Lower leg skin (tissue), 3 donors: ENCODE measurements at regions not wholly inside any gene's neighbourhood (a gene's known extent, or its start where the extent isn't known, plus 50 kb on each side); places are given as distances from the start of the nearest gene placed in this dataset.

Source experiments
- POLR2A ChIP-seq, 2 donors: fragments of 450-650 bp; IDR thresholded peaks; one replicate each; pipeline ENCODE4 v1.6.1; 2016 to 2017; ENCODE audit warnings: antibody characterized with exemption in 2 of 2, mild to moderate bottlenecking in 1 of 2, moderate library complexity in 1 of 2
- TF ChIP-seq, protein P1 (sequence below), 3 donors: fragments of 450-650 bp; IDR thresholded peaks; one replicate each; pipeline ENCODE4 v1.5.1; 2016; ENCODE audit warnings: antibody characterized with exemption in 3 of 3, mild to moderate bottlenecking in 3 of 3, moderate library complexity in 2 of 3

DNA sequence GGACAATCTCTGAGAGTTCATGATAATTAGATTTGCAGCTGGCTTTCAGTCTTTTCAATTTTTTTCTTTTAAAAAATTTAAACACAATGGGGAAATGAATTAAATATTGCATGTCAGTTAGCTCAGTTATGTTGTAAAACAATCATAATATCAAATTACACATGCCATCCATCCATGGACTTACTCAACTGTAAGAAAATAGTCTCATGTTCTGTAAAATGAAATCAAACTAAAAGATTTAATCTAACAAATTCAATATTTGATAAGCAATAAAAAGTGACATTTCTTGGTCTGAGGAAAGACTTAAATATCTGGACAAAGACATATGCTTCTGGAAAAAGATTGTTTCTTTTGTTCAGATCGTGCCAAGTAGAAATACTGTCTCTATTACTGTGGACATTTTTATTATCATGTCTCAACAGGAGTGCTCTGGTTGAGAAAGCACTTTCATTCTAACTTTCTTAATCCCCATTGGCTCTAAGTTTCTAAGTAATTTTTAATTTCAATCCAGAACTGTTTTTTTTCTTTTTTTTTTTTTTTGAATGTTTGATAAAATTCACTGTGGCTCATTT lies 179.2 kb upstream of the FAM3C start:
- no peak for TF ChIP-seq POLR2A (IDR thresholded peaks at IDR 0.05)
- TF ChIP-seq, protein P1, sequence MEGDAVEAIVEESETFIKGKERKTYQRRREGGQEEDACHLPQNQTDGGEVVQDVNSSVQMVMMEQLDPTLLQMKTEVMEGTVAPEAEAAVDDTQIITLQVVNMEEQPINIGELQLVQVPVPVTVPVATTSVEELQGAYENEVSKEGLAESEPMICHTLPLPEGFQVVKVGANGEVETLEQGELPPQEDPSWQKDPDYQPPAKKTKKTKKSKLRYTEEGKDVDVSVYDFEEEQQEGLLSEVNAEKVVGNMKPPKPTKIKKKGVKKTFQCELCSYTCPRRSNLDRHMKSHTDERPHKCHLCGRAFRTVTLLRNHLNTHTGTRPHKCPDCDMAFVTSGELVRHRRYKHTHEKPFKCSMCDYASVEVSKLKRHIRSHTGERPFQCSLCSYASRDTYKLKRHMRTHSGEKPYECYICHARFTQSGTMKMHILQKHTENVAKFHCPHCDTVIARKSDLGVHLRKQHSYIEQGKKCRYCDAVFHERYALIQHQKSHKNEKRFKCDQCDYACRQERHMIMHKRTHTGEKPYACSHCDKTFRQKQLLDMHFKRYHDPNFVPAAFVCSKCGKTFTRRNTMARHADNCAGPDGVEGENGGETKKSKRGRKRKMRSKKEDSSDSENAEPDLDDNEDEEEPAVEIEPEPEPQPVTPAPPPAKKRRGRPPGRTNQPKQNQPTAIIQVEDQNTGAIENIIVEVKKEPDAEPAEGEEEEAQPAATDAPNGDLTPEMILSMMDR (IDR thresholded peaks at IDR 0.05): no peak
